AG08396 (cell line): ENCODE measurements at regions not wholly inside any gene's neighbourhood (a gene's known extent, or its start where the extent isn't known, plus 50 kb on each side); places are given as distances from the start of the nearest gene placed in this dataset.
"Not testable (repeated sequence)": the region's sequence is repeated elsewhere in the genome, so short reads cannot be mapped to it uniquely, and the experiment has no call there.

Source experiments
- DNase-seq: peaks from one replicate; pipeline ENCODE4 v3.0.0; 2012; ENCODE audit warnings: low spot score, mixed read lengths

DNA sequence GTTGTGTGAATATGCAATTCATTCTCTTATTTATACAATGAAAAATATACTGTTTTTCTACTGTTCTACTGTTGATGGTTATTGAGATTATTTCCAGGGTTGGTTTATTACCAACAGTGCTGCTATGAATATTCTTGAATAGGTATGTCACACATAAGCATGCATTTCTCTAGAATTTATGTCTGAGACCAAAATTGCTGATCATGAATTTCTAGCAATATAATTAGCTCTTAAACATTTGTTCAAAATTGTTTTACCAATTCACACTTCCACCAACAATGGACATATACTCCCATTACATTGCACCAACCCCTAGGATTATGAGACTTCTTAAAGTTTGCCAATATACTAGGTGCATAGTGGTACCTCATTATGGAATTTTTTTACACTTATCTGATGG, 164.1 kb upstream of the KCNQ5 start:
- no peak for DNase-seq

DNA sequence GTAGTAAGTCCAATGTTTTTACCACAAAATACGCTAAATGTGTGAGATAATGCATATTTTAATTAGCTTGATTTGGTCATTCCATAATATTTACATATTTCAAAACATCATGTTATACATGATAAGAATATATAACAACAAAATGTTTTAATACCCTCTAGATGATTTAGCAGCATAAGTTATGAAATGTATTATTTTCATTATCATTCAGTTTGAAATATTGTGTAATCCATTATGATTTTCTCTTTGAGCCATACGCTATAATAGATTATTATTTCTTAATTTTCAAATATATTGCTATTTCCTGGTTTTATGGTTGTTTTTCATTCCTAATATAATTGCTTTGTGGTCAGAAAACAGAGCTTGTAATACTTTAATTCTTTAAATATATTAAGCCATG, 163.3 kb upstream of the KCNQ5 start:
- no peak for DNase-seq

DNA sequence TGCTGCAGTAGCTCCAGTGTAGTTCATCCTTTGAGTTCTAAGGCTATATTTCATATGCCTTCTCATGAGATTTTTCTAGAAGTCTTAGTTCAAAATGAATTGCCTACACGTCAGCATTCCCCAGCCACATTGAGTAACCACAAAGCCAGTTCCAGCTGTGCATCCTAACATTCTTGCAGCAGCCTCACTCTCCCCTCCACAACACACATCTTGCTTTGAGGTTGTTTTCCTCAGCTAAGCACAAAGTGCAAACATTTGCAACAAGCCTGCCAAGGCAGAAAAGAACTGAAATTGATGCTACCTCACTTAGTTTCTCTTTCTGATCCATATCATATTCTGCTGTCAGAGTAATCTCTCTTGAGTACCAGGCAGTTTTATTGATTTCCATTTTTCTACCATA, 160.7 kb upstream of the KCNQ5 start:
- DNase-seq = peak; percentile 38

DNA sequence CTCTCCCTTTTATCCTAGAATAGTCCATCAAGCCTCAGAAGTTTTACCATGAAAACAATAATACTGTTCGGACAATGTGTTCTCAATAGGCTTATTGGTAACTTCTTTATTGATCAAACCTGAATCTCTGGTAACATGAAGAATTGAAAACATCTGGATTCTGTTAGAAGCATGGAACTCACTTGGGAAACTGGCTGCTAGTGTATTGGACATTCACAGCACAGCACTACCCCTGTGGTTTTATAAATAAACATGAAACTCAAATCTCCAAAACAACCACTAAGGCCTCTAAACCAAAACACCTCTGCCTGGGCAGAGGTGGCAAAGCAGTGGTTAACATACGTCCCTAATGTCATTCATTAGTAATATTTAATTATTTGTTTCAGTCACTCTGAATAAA, 157.6 kb upstream of the KCNQ5 start:
- DNase-seq = peak; percentile 3

DNA sequence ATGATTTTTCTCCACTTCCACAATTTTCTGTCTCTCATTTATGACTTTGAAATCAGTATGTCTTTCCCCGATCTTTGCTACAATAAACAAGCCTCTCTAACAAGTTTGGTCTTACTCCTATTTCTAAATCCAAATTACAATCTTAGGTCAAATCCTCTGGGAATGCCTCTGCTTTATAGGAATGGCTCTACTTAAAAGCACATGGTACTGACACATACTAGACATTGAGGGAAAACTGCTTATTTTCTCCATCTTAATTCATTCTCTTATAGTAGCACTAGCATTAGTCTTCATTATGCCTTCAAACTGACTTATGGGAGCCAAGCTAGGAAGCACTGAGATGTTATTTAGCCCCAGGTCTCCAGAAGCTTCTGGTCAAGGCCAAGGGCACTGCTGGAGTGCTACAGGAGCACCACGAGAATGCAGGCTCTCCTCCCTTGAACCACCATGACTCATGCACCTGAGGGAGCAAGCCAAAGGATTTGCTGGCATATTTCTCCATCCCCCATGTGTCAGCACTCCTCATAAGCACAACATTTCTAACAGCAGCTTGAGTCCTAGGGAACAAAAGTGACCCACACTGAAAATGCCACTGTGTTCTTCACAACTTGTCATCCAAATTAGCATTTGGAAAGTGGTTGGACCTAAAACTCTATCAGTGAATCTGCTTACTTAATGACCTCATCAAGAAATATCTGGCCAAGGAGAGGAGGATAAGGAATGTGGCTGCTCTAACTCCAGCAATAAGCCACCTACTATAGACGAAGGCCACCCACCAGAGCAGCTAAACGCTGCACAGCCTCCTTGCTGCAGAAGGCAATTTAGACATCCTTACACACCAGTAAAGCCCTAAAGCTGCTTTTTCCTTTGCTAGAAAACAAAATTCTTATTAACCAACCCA, 156.8 kb upstream of the KCNQ5 start:
- peak; percentile 55 for DNase-seq

DNA sequence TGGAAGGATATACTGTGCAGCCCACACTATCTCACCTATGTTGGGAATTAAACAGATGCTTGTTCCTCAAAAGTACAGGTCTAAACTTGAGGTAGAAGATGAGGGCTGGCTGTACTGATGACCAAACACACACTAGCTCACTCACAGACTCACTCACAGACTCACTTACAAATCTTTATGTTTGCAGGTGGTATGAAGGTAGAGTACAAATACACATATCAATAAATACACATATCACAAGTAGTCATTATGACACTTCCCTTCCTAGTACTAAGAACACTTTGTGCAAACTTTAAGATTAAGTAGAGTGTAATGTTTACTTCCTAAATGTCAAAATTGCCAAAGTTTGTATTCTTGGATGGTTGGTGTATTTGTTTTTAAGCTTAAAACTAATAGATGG, 155.4 kb upstream of the KCNQ5 start:
- DNase-seq = no peak

DNA sequence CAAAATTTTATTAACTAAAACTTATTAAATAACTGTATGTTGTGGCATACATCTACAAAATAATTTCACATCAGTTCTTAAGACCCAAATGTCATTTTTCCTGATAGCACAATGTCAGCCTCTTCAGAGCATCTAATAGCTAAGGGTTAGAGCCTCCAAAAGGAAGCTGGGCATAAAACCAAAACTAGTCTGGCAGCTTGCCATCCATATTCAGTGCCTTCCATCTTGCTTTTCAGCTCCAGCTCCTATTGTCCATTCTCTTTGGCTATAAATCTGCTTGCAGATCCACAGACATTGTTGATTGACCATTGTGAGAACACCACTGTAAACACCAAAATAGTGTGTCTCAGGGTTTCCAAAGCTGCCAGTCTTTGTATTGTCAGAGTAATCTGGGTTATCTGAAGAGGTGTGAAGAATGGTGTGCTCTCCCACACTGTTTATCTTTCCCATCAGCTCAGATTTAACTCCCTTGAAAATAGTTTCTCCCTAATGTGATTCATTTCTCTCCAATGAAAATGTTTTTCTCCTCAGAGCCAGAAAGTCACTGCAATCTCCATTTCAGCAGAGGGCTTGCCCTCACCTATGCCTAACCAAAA, 154.8 kb upstream of the KCNQ5 start:
- no peak for DNase-seq

DNA sequence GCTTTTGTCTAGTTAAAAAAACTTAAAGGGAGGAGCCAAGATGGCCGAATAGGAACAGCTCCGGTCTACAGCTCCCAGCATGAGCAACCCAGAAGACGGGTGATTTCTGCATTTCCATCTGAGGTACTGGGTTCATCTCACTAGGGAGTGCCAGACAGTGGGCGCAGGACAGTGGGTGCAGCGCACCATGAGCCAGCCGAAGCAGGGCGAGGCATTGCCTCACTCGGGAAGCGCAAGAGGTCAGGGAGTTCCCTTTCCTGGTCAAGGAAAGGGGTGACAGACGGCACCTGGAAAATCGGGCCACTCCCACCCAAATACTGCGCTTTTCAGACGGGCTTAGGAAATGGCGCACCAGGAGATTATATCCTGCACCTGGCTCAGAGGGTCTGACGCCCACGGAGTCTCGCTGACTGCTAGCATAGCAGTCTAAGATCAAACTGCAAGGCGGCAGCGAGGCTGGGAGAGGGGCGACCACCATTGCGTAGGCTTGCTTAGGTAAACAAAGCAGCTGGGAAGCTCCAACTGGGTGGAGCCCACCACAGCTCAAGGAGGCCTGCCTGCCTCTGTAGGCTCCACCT, 152.4 kb upstream of the KCNQ5 start:
- DNase-seq = not testable (repeated sequence)

DNA sequence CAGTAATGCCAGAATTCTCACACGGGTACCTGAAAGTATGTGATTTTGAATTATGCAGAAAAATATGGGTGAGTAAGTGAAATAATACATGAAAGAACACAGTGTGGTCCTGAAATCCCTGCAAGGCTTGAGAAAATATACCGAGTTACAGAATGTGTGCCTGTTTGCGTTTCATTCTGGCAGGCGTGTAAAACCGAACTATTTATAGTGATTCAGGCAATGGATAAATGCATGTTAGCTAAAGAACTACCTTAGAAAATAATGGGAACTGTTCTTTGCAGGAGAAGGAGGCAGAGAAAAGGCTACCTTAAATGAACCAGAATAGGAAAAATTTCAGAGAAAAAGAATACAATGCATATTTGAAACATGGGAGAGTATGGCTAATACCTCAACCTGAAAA, 145.8 kb upstream of the KCNQ5 start:
- DNase-seq = no peak

DNA sequence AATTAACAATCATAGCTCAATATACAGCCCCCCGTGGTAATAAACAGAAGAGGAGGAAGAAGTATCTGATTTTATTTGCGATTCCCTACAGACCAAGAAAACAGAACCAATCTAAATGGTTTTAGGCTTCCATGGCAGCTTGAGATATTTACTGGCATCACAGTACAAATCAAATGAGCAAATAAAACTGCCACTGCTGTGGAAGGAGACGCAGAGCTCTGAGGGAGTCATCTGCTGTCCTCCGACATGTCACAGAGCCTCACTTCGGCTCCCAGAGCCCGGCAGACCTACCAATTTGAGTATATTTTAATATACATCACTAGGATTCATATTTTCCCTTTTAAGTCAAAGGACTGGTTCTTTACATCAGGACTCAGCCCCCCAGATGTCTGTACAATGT, 145.2 kb upstream of the KCNQ5 start:
- no peak for DNase-seq

DNA sequence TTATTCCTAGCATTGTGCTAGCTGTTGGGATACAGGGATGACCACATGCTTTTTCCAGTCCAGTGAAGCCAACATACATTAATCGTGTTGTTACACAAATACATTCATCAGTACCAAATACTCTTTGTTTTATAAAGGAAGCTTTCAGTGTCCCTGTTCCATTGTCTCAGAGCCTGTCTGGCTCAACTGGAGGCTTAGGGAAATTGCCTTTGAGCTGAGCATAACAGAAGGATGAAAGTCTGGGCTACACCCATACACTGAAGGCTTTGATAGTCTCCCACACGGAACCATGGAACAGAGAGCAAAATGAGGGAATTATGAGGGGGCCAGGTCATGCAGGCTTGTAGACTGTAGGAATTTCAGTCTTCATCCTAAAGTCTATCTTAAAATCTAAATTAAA, 126.4 kb upstream of the KCNQ5 start:
- no peak for DNase-seq

DNA sequence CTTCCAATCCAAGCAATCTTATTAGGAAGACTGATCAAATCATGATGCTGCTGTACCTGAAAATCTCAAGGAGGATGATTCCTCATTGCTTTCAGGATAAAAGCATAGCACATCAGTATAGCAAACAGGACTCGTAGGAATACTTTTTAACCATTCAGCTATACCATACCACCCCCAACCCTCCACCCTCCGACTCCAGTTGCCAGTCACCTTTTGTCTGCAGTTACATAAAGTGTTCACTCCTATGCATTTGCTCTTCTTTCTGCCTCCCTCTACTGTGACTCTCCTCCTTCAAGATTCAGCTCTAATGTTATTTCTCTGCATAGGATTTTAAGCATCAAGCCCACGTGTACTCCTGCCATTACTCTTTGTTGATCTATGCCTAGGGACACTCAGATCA, 124.7 kb upstream of the KCNQ5 start:
- DNase-seq = no peak

DNA sequence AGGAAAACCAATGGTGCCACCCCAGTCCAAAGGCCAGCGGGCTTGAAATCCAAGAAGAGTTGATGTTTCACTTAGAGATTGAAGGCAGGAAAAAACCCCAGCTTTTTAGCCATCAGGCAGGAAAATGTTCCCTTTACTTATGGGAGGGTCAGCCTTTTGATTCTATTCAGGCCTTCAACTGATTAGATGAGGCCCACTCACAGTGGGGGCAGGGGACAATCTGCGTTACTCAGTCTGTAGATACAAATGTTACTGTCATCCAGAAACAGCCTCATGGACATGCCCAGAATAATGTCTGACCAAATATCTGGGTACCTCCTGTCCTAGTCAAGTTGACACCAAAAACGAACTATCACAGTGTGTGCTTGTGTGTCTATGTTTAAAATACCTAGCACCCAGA, 121.2 kb upstream of the KCNQ5 start:
- DNase-seq = no peak

DNA sequence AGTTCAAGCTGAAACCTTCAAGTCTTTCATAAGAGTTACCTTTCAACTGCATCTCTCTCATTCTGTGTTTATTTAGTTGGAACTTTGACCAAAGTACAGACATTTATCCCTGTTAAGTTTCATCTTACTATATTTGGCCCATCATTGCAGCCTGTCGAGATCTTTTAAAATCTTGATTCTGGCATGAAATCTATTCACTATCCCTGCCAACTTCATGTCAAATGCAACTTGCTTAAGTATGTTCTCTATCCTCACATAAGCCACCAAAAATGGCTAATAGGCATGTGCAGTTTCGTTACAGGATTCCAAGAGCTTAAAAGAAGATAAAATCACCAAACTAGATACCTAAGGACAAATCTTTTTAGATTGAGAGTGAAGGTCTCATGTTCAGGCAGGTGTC, 117.5 kb upstream of the KCNQ5 start:
- DNase-seq = no peak

DNA sequence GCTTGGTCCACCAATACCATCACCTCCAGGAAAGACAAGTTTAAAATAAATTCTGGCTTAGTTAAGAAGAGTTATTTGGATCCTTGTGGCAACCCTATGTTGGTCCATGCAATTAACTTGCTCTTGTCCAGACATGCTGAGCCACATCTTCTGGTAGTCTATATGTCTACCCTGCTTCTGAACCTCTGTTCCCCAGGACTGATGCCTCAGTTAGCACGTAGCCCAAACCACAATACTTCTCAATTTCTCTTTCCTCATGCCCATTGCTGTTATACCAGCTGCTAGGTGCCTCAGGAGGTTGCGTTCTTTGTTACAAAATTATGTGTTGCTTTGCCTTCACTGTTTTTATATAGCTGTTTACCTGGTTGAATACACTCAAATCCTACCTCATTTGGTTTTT, 116.4 kb upstream of the KCNQ5 start:
- no peak for DNase-seq

DNA sequence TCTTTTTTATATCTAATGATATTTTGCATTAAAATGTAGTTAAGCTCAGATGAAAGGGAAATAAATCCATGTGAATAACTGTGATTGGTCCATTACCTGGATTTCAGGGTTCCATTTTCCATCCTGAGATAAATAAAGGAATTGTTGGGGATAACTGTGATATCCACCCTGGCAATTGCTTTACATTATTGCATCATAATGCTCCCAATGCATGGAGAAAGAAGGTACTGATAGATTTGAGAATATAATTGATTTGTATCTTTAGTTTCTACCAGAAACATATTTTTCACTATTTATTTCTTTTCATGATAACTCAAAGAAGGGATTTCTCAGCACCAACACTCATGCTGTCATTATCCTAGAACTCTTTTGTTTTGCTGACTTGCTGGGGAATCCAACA, 102.0 kb upstream of the KCNQ5 start:
- DNase-seq = no peak

DNA sequence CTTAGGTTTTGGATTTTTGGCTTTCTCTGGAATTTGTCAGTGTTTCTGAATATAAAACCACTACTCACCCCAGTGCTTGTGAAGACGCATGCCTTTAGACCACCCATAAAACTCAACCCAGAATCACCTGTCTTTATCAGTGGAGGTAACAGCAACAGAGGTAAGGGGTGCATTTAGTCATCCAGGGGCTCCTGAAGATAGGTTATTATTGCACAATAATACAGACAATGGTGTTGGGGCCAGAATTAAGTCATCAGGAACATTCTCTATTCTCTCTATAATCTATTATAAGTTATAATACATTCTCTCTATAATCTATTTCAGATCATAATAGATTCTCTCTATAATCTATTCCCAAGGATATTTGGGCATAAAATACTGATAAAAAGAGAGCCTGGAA, 100.2 kb upstream of the KCNQ5 start:
- no peak for DNase-seq

DNA sequence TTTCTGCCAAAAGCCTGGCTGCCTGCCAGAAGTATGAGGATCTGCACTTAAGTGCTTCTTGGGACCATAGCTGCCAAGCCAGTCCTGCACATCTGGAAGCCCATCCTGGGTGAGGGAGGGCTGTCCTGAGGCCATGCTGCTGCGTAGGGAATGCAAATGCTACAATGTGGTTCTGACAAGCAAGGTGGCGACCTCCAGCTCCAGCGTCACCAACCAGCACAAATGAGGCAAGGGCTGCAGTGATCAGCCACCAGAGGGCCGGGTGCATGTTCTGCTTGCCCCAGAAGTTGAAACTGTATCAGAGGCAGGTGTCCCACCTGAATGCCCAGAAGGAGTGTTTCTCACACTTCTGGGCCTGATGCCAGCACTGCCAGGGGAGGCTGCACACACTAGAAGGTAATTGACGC, 99.1 kb upstream of the KCNQ5 start:
- no peak for DNase-seq

DNA sequence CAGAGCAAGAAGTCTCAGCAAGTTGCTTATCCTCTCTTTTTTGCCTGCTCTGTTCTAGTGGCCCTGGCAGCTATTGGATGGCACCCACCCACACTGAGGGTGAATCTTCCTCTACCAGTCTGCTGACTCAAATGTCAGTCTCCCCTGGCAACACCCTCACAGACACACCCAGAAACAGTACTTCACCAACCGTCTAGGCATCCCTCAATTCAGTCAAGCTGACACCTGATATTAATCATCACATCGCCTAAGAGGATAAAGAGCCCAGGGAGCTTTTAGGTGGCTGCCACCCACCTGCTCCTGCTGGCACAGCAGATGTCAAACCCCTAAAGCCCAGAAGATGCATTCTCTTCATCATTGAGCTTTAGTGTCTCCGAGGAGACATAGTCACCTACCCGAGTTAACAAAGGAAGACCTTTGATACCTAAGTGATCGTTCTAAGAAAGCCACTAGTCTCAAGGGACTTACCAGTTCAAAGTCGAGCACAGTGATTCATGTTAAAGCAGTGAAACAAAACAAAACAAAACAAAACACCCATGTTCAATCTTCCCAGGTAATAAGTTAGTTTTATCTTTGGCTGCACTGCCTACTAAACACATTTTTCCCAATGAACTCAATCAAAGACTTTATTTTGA, 97.7 kb upstream of the KCNQ5 start:
- DNase-seq = no peak

DNA sequence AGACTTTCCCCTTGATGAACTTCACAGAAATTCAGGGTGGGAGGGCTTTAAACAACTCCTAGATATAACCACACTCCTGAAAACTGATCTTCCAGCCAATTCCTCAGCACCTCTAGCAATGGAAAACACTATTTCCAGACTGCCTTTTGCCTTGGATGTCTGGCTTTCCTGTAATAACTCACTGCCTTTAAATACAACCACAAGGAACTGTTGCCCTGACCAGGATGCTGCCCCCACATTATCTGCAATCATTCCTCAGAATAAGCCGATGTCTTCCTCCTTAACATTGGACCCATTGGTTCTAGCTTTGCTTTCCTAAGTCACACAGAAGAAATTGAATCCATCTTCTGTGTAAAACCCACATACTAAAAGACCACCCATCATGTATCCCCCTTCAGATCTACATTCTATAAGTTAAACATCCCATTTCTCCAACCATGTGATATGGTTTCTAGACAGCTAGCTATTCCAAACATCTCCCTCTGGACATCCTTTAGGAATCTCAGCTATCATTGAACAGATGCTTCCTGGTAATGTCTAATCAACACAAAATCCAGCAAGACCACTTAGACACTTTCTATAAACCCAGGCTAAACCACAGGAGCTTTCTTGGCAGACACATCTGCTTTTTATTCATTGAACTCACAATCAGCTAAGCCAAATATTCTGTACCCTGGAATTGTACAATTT, 95.9 kb upstream of the KCNQ5 start:
- no peak for DNase-seq

DNA sequence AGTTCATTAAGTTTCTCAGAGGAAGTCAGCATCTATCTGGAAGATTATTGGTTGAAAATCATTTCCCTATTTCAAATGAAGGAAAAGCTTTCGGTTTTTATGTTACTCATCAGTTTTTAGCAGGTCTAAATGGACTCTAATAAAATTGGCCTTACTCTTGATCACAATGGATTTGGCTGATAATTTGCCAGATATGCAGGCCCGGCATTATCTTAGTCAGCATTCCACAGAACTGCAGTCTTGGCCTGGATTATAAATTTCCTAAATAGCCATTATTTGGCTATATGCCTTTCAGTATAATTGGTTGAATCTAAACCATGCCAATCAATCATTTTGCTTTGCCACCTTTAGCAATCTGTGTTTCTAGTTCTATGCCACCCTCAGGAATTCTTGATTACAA, 91.7 kb upstream of the KCNQ5 start:
- no peak for DNase-seq

DNA sequence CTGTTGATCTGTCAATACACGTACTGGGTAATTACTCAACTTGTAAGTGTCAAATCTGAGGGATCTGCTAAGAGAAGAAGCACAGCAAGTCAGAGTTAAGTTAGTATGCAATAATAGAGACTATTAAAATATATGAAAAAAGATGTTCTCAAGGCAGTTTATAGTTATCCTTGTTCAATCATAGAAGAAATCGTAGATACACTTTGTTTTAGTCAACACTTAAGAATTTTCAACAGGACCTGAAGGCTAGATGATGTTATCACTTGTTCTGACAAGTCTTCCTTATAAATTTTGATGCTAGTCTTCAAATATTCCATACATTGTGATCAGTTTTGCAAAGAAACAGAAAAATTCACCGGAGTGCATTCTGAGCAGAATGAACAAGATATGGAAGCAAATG, 91.1 kb upstream of the KCNQ5 start:
- no peak for DNase-seq
